Right lobe of liver (tissue), 4 donors: ENCODE measurements at regions not wholly inside any gene's neighbourhood (a gene's known extent, or its start where the extent isn't known, plus 50 kb on each side); places are given as distances from the start of the nearest gene placed in this dataset.

ENCODE experiments used
- POLR2A ChIP-seq: fragments of 450-650 bp; IDR thresholded peaks from one replicate; pipeline ENCODE4 v1.6.1; 2017; ENCODE audit warnings: antibody characterized with exemption, mild to moderate bottlenecking
- TF ChIP-seq, protein P1 (sequence below), 4 donors: fragments of 200-600 bp in 3 of 4; fragments of 450-650 bp in 1 of 4; IDR thresholded peaks; one replicate each; pipeline versions ENCODE4 v1.5.1 to v1.8.0; 2016 to 2022; ENCODE audit warnings: antibody characterized with exemption in 4 of 4, mild to moderate bottlenecking in 2 of 4
- donor health status: DM: no; HTN: no; CAD: no.
- donor health status: DM: no; HTN: no; CAD: no.
- donor health status: DM: no; HTN: yes; CAD: no.

DNA sequence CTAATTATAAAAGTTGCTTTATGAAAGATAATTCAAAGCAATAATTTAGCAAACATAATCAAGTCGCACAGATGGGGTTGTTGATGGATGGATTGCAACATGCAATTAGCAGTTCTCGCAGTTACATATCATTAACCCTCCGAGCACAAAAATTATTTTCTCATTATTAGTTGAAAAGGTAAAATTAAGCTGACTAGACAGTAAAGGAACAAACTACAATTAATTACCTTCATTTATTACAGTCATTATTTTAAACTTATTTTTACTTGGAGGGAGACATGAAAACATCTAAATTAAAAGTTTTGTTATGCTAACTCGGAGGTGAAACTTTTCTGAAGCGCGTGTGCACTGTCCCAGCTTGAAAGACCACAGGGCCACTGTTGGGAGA, 146.9 kb downstream of the PHETA1 start:
- TF ChIP-seq, protein P1, sequence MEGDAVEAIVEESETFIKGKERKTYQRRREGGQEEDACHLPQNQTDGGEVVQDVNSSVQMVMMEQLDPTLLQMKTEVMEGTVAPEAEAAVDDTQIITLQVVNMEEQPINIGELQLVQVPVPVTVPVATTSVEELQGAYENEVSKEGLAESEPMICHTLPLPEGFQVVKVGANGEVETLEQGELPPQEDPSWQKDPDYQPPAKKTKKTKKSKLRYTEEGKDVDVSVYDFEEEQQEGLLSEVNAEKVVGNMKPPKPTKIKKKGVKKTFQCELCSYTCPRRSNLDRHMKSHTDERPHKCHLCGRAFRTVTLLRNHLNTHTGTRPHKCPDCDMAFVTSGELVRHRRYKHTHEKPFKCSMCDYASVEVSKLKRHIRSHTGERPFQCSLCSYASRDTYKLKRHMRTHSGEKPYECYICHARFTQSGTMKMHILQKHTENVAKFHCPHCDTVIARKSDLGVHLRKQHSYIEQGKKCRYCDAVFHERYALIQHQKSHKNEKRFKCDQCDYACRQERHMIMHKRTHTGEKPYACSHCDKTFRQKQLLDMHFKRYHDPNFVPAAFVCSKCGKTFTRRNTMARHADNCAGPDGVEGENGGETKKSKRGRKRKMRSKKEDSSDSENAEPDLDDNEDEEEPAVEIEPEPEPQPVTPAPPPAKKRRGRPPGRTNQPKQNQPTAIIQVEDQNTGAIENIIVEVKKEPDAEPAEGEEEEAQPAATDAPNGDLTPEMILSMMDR (IDR thresholded peaks at IDR 0.05), result no peak
- no peak for TF ChIP-seq POLR2A
